ENCODE measurements at regions not wholly inside any gene's neighbourhood (a gene's known extent, or its start where the extent isn't known, plus 50 kb on each side); places are given as distances from the start of the nearest gene placed in this dataset.
A peak's percentile ranks its signal among the peaks of the same experiment; 100 is the strongest.
"Not testable (repeated sequence)": the region's sequence is repeated elsewhere in the genome, so short reads cannot be mapped to it uniquely, and the experiment has no call there.

DNA sequence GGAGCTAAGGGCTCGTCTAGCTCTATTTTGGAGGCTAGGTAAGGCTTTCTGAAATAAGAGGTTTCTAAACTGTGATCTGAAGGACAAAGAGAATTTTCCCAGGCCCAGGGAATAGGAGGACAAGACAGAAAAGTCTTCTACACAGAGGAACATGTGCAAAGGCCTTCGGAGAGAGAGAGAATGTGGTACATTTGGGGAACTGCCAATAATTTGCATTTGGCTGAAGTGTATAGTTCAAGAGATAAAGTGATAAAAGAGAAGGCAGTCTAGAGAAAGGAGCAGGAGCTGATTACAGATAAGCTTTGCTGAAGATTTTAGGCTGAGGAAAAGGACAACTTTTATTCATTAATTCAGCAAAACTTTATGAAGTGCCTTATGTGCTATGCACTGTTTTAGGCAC, 214.4 kb upstream of the ELL2 start:
- H3K4me3 ChIP-seq (ENCODE audit: low read depth, low read length) = no peak overlapping the region
- TF ChIP-seq, protein P1, sequence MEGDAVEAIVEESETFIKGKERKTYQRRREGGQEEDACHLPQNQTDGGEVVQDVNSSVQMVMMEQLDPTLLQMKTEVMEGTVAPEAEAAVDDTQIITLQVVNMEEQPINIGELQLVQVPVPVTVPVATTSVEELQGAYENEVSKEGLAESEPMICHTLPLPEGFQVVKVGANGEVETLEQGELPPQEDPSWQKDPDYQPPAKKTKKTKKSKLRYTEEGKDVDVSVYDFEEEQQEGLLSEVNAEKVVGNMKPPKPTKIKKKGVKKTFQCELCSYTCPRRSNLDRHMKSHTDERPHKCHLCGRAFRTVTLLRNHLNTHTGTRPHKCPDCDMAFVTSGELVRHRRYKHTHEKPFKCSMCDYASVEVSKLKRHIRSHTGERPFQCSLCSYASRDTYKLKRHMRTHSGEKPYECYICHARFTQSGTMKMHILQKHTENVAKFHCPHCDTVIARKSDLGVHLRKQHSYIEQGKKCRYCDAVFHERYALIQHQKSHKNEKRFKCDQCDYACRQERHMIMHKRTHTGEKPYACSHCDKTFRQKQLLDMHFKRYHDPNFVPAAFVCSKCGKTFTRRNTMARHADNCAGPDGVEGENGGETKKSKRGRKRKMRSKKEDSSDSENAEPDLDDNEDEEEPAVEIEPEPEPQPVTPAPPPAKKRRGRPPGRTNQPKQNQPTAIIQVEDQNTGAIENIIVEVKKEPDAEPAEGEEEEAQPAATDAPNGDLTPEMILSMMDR (conservative IDR thresholded peaks at IDR 0.05; ENCODE audit: low read depth, low read length) = no peak
- no peak for DNase-seq (ENCODE audit: low read depth)

DNA sequence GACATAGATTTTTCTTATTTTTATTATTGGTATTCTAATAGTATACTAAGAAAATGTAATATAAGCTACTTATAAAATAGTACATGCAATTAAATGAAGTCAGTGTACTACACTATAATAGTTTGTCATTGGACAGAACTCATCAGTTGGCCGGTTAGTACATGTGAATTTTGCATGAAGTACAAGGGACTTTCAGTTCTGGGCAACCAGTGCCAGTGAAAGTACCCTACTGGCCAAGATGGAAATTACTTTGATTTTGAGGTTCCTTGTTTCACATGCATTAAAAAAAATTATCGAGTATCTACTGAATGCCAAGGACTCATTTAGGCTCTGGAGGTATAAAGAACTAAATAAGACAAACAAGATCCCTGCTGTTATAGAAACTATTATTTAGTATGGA, 213.4 kb upstream of the ELL2 start:
- no peak for DNase-seq (ENCODE audit: low read depth)
- TF ChIP-seq, protein P1 (conservative IDR thresholded peaks at IDR 0.05; ENCODE audit: low read depth, low read length) = peak; percentile 54
- H3K4me3 ChIP-seq (ENCODE audit: low read depth, low read length) = no peak overlapping the region

DNA sequence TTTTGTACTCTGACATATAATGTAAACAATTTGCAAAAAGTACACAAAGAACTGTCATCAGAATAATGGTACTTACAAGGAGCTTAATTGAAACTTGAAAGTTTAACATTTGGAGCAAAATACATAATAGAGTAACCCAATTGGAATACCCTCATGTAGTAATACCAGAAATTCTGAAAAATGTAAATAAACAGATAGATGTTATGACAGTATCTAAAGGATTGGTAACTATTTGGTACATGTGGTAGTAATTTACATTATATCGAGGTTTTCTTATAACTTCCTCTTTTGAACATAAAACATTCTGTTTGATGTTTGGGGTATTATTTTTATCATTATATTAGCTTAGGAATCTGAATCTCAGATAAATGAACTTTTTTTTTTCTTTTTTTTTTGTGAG, 211.7 kb upstream of the ELL2 start:
- no peak overlapping the region for H3K4me3 ChIP-seq (ENCODE audit: low read depth, low read length)
- TF ChIP-seq, protein P1 (conservative IDR thresholded peaks at IDR 0.05; ENCODE audit: low read depth, low read length) = no peak
- DNase-seq (ENCODE audit: low read depth) = no peak

DNA sequence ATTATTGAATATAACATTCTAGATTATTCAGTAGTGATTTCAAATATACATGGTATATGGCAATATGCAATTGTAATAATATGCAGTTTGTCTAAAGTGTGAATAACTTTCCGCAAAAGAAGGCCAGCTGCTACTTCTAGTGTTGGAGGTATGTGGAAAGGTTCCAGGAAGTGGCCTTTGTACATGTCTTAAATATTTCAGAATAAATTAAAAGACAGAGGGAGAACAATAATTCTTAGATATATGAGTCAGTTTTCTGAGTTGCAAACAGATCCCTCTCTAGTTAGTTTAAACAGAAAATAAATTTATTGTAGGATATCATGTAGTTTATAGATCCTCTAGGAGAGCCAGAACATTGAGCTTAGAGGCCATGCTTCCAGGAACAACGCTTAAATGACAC, 210.8 kb upstream of the ELL2 start:
- H3K4me3 ChIP-seq (ENCODE audit: low read depth, low read length) = no peak overlapping the region
- DNase-seq (ENCODE audit: low read depth) = no peak
- TF ChIP-seq, protein P1 (conservative IDR thresholded peaks at IDR 0.05; ENCODE audit: low read depth, low read length) = no peak

DNA sequence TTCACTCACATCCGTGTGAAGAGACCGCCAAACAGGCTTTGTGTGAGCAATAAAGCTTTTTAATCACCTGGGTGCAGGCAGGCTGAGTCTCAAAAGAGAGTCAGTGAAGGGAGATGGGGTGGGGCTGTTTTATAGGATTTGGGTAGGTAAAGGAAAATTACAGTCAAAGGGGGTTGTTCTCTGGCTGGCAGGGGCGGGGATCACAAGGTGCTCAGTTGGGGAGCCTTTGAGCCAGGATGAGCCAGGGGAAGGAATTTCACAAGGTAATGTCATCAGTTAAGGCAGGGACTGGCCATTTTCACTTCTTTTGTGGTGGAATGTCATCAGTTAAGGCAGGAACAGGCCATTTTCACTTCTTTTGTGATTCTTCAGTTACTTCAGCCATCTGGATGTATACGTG, 210.3 kb upstream of the ELL2 start:
- DNase-seq (ENCODE audit: low read depth); H3K4me3 ChIP-seq (ENCODE audit: low read depth, low read length): not testable (repeated sequence)

DNA sequence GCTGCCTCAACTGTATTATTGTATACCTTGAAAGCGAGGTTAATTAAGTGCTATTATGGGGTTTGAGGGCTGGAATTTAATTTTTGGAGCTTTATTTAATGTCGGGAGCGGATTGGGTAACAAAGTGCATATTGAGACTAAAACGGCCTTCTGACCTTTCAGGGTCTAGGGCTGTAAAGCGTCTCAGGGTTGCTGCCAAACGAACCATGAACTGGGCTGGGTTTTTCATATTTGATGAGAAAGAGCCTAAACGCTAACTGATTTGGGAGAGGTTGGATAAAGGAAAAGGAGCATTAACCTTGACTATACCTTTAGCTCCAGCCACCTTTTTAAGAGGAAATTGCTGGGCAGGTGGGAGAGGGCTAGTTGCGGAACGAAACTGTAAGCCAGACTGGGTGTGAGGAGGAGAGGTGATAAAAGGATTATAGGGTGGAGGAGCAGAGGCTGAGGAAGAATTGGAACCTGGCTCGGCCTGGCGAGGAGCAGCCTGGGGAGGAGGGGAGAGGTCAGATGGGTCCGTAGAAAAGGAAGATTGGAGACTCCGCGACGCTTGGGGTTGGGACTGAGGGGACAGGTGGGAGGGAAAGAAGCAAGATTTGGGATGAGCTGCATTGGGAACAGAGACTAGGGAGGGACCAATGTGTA, 209.0 kb upstream of the ELL2 start:
- not testable (repeated sequence) for DNase-seq (ENCODE audit: low read depth); H3K4me3 ChIP-seq (ENCODE audit: low read depth, low read length)

DNA sequence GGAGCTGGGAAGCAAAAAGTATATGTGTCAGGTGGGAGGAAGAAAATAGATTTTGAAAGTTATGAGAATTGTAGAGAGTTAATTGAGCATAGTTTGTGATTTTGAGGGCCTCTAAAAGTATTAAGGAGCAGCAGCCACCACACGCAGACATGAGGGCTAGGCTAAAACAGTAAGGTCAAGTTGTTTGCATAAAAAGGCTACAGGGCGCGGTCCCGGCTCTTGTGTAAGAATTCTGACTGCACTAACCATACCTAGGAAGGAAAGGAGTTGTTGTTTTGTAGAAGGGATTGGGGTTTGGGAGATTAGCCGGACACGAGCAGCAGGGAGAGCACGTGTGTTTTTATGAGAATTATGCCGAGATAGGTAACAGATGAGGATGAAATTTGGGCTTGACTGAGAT, 207.2 kb upstream of the ELL2 start:
- not testable (repeated sequence) for H3K4me3 ChIP-seq (ENCODE audit: low read depth, low read length); DNase-seq (ENCODE audit: low read depth)

DNA sequence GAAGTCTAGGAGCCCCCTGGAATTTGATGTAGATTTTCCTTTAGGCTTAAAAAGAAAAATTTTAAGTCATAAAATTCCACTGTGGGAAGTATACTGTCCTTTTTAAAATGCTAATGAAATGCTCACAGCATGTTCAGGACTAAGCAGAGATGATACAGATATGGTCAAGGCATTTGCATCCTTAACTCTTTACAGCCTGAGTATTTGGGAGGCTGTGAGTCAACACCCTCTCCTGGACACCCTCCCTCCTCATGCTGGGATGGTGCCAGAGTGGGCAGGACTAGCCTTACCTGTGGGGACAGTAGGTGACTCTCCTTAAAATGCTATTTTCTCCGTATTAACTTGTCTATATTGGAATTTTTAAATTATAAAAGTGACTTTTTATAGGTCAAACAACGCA, 197.4 kb upstream of the ELL2 start:
- H3K4me3 ChIP-seq (ENCODE audit: low read depth, low read length) = no peak overlapping the region
- DNase-seq (ENCODE audit: low read depth) = no peak
- TF ChIP-seq, protein P1 (conservative IDR thresholded peaks at IDR 0.05; ENCODE audit: low read depth, low read length) = no peak

DNA sequence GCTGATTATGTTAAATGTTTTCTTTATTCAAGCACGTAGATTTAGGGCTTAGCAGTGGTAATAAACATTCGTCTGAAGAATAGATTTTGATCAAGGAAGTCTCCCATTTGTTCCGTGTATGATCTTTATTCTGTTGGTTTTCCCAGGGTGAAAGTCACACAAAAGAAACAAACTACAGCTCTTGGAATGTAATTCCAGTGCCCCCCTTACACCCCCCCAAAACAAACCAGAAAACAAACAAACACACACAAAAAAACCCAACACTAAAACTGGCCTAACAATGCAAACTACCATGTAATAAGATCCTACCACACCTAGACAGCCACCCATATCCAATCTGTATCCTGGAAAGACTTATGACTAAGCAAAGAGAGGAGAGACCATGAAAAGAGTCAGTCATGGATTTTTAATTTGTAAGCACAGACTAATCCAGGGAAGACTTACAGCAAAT, 196.2 kb upstream of the ELL2 start:
- no peak for DNase-seq (ENCODE audit: low read depth)
- H3K4me3 ChIP-seq (ENCODE audit: low read depth, low read length) = no peak overlapping the region
- TF ChIP-seq, protein P1 (conservative IDR thresholded peaks at IDR 0.05; ENCODE audit: low read depth, low read length) = no peak

Measured in epithelial cell of proximal tubule (primary cell).